Astrocyte of the hippocampus (primary cell): ENCODE measurements at regions not wholly inside any gene's neighbourhood (a gene's known extent, or its start where the extent isn't known, plus 50 kb on each side); places are given as distances from the start of the nearest gene placed in this dataset.
"Not testable (repeated sequence)": the region's sequence is repeated elsewhere in the genome, so short reads cannot be mapped to it uniquely, and the experiment has no call there.

Experiments used
- DNase-seq: peaks from one replicate; pipeline ENCODE4 v3.0.0; 2011; ENCODE audit warnings: low read depth, low spot score

DNA sequence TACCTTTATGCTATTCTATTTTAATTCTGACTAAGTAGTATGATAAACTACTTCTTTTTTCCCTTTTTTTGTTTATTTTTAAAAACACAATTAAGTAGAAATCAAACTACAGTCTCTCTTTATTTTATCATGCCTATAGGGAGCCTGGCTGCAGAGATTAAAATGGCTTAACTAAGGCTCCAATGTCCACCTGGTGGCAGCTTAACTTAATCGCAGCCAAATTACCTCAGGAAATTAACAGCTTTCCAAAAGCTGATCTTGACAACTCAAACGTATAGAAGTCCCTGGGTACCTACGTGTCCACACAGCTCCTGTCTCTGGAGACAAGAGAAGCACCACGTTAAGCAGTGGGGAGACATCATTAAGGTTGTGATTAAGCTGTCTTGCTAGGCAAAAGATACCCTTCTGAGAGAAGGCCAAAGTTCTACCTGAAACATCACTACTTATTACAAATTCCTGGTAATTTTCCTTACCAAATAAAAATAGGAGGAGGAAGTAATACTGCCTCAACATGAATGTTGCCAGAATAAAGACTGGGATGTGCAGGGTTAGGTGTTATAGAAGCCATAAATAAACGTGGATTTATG lies 63.2 kb upstream of the SNX19 start:
- DNase-seq, result peak; percentile 42

DNA sequence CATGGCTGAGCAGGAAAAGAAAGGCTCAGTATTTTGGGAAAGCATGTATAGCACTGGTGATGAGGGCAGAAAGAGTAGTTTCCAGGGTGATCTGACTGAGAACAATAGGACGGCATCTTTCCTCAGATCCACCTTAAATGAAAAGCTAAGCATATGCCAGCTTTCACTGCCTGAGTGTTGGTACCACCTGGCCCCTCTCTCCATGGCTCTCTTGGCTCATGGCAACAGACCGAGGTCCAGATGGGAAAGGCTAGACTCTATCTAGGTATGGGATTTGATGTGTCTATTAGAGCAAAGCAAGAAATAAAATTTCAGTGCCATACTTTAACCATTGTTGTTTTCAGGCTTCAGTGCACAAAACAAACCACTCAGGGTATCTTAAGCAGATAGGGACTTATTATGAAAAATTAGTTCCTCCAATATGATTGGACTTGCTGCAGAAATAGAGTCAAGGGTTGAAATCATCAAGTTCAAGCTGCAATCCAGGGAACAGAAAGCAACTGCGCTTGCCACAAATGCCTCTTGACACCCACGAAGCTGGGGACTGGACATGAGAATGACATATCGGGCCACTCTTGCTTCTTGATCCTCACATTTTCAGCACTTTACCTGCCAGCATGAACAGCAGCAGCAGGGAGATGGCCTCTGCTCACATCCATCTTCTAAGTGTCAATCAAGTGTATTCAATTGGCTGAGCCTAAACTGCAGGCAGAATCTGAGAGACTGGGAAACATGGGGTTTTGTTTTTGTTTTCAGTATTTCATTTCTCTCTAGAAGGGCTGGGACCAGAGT lies 64.0 kb upstream of the SNX19 start:
- no peak for DNase-seq

DNA sequence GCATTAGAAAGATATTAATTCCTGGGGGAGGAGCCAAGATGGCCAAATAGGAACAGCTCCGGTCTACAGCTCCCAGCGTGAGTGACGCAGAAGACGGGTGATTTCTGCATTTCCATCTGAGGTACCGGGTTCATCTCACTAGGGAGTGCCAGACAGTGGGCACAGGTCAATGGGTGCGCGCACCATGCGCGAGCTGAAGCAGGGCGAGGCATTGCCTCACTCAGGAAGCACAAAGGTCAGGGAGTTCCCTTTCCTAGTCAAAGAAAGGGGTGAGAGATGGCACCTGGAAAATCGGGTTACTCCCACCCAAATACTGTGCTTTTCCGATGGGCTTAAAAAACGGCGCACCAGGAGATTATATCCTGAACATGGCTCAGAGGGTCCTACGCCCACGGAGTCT lies 68.0 kb upstream of the SNX19 start:
- DNase-seq, result not testable (repeated sequence)

DNA sequence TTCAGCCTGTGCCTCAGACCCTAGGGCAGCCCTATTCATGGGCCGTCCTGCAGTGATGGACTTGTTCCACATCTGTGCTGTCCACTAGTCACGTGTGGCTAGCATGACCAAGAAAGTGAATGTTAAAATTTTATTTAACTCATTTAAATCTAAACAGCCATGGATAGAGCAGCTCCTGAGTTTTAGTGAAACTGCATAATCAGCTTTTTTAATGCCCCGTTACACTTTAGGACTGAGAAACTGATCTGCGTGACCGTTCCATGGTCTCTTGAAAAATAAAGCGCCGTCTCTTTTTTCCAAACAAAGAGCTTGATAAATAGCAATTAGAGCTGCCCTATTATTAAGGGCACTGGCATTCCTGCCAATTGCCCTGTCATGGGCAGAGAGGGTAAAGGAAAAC lies 76.5 kb upstream of the SNX19 start:
- no peak for DNase-seq

DNA sequence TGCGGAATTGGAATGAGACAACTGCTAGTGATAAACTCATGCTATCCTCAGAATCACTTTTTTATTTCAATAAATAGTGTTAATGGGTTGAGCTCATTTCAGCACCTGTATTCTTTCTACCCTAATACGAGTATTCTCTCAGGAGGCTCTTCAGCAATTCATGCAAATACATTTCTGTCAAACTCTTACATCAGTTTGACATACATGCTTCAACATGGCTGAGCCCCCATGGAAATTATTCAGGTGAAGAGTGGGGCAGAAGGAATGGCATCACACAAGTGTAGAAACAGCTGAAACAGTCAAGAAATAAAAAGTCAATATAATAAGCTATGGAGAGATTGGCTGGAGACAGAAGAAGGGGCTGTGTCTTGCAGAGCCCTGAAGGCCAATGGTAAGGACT lies 77.8 kb upstream of the SNX19 start:
- no peak for DNase-seq

DNA sequence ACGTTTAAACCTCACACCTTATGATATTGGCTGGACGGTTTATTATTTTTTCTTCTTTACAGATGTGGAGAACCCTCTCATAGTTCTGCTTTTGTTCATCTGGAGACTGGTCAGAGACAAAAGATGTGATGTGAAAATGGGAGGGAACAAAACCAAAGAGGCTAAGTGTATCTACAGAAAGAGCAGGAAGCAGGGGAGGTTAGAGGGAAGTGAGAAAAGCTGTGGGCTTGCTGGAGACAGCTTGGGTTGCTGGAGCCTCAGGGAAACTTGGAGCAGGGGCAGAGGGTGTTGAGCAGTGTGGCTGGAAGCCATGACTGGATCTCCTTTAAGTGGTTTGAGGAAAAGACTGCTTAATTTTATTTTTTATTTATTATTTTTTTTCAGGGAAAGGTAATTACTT lies 79.0 kb upstream of the SNX19 start:
- no peak for DNase-seq

DNA sequence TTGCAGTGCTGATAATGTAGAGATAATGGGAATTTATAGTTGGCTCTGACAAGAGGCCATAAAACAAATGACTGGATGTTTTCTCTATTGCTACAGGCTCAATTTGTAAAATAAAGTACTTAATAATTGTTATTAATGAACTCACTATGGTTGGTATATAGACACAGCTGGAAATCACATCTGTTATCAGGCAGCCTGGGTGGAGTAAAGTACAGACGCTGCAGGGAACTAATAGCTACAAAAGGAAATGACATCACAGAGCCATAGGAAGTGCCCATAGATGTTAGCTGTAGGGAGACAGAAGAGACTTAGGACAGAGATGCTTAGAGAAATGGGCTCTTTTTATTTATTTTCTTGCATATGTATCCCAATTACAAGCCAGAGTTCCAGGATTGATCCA lies 81.0 kb upstream of the SNX19 start:
- DNase-seq, result no peak

DNA sequence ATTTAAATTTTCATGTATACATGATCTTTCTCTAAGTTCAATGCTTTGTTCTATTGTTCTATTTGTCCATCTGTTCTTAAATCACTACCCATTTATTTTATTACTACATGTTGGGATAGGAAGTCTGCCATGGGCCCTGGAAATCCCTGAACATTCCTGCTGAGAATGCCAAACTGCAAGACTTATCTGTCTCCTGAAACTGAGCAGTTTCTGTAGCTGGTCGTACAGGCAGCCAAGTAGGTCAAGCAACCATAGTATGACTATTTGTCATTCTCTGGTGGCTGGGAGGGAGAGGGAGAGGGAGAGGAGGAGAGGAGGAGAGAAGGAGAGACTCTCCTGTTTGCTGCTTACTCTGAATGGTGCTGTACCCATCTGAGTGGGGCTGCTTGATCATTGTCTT lies 82.8 kb upstream of the SNX19 start:
- DNase-seq, result peak; percentile 46

DNA sequence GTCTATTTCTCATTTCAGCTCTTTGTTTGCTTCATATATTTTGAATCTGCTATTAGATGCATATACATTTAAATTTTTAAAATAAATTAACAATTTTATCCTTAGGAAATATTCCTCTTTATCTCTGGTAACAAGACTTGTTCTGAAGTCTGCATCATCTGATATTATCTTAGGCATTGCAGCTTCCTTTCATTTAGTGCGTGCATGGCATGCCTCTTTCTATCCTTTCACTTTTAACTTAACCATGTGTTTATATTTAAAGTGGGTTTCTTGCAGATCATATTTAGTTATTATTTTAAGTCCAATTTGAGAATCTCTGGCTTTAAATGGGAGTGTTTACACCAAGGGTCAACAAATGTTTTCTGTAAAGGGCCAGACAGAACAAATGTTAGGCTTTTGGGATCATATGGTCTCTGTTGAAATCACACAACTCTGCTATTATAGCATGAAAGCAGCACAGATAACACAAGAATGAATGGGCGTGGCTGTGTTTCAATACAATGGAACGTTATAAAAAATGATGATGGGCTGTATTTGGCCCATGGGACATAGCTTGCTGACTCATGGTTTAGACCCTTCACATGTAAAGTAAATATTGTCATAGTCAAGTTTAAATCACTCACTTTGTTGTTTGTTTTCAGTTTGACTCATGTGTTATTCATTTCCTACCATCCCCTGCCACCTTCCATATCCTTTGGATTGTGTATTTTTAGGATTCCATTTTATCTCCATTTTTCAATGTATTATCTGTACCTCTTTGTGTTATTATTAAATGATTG lies 83.9 kb upstream of the SNX19 start:
- peak; percentile 60 for DNase-seq

DNA sequence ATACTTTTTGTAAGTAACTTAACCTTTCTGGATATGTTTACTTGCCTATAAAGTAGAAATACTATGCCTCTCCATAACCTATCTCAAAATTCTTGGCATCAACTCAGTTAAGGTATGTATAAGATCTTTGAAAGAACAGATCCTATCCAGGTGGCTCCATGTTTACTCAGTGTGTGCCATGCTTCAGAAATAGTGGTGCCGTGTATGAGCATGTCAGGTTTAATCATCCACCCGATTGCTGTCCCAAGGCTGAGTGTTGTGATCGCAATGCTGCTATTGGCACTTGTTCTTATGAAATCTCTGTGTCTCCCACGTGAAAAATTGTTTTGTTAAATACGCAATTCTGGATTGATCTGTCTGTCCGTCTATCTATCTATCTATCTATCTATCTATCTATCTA lies 85.9 kb upstream of the SNX19 start:
- no peak for DNase-seq

DNA sequence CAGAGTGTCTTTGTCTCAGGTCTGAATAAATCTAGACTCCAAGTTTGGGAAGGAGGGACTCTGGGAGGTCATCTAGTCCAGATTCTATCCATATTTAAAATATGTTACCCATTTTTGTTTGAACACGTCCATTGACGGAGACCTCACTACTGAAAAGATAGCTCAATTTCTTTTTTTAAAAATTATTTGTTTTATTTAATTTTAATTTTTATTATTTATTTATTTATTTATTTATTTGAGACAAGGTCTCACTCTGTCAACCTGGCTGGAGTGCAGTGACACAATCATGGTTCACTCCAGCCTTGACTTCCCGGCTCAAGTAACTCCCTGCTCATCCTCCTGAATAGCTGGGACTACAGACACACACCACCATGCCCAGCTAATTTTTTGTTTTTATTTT lies 89.5 kb upstream of the SNX19 start:
- DNase-seq, result no peak

DNA sequence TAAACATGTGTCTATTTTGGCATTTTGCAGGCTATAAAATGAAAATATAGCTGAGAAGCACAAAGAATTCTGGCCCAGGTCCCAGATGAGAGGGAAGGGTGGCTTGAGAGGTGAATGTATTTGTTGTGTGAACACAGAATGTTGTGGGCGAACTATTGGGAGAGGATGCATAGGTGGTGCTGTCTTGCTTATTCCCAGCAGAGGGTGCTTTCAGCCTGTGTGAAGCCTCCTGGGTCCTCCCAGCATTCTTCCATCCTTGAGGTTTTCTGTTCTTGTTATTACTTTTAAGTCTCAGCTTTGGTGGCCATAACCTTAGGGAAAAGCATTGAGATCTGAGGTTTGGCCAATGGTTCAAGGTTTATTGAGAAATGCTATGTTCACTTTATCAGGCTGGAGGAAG lies 108.7 kb upstream of the SNX19 start:
- DNase-seq, result peak; percentile 51

DNA sequence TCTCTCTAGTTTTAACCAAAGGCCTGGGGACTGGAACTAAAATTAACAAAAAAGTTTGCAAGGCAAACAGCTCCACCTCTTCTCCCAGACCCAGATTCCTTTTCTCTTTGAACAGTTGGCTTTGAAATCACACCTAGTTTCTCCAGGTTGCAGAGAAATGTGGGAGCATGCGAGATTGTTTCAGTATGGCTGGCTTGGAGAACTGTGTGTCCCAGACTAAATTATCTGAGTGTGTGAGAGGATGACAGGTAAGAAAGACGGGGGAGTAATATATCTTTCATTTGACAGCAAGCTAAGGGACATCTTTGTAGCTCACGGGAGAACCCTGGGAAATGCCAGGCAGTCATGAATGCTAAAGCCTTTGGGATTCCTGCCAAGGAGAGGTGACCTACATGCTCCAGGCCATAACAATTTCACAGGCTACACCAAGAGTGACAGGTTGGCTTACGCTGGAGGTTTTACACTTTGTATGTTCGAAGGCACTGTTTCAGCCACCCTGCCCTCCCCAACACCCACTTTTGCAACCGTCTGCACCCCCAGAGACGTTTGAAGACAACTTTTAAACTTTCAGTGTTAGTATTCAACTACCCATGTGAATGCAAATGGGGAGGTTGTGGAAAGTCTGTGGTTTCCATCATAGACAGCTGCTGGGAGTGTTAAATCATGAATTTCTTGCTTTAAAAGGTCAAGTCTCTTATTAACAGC lies 109.3 kb upstream of the SNX19 start:
- DNase-seq, result peak; percentile 19

DNA sequence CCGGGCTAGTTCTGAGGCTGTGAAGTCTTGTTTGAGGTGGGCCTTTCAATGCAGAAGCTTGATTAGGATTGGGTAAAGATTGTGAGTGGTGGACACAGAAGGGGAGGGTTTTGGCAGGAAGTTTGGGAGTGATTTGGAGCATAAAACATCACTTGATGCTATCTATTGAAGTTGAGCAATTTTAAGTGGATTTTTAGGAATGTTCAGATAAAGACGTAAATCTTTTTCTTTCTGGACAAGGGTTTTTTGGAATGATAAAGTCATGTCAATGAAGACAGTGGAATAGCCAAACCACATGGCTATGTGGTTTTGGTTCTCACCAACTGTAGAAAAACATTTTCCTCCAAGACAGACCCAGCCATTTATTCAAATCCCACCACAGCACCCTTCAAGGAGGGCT lies 111.2 kb upstream of the SNX19 start:
- no peak for DNase-seq

DNA sequence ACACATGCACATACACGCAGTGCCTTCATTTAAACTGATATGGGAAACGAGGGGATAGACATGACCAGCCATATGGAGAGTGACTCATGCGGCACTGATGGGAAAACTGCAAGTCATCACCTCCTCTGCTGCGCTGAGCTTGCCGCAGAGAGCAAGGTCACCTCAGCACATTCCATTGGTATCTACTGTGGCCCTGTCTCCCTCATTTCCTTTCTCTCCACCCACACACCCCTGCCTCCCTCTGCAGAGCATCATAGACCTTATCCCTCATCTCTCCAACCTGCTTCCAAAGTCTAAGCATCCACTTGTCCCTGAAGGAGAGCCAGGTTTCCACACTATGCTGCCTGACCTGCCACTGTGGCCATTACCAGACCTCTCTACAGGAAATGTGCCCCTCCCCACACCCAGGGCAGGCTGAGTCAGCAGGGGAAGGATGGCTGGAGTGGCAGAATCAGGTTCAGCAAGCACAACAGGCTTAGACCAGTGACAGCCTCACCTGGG lies 116.9 kb upstream of the SNX19 start:
- DNase-seq, result peak; percentile 38

DNA sequence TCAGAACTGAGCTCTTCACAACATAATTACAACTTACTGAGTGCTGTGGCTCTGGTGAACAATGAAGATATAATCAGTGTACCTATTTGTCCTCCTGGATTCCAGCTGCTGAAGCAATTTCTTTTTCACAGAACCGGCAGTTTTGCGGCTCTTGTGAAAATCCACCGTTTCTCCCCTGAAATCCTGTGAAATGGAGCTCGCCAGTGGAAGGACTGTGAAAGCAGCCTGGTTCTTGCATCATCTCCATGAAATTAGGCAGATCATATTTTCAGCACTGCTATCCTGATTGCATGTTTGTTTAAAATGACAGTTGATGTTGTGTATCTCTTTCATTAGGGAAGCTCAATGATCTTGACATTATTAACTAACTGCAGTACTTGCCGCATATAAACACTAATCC lies 120.2 kb upstream of the SNX19 start:
- DNase-seq, result no peak

DNA sequence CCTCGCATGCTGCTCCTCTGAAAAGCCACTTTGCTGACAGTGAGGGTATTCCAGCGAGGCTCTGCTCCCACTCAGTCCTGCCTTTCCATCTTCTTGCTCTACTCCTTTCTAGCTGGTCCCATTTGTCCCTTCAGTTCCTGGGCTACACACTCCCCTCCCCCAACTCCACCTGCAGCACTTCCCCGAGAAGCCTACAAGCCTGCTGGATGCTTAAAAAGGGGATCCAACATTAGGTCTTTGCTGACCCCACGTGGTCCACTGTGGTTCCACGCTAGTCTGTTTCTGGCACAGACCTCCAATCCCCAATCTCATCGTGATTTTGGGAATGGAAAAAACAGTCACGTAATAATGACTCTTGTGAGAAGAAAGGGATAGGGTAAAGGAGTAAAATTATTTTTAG lies 121.6 kb upstream of the SNX19 start:
- DNase-seq, result no peak

DNA sequence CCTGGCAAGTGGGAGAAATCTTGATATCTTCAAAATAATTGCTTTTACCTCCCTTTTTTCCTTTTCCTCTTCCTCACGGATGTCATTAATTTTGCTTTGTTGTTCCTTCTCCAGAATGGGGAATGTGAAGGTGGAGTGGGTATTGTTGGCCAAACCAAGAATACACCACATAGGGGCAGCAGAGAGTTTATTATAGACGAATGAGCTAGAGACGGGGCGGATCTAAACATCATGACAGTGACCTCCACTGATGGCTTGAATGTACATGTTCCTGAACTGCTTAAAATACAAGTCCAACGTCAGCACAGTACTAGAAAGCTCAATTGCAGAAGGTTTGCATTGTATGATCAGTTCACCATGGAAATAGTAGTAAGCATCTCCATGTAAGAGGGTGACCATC lies 122.3 kb upstream of the SNX19 start:
- peak; percentile 4 for DNase-seq

DNA sequence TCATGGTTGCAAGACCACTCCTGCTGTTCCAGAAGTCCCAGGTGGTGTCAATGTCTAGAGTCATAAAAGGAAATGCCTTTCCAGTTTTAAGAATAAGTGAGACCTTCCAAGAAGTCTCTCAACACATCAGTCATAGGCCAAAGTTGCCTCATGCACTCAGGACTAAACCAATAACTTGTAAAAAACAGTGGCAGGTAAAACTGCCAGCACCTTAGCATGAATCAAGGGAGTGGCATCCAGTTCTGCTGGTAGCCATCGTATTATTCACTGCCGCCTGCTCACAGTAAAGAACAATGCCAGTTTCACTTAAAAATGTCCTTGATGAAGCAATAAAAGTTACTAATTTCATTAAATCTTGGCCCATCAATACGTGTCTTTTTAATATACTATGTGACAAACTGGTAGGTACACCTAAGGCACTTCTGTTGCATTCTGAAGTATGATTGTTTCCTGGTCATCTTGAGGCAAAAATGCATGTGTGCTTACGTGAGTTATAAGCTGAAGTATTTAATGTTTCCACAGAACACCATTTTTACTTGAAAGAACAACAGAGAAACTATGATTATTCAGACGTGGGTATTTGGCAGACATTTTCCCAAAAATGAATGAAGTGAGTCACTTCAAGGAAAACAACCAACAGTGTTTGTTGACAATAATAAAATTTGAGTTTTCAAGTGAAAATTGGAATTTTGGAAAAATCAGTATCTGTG lies 125.2 kb upstream of the SNX19 start:
- no peak for DNase-seq

DNA sequence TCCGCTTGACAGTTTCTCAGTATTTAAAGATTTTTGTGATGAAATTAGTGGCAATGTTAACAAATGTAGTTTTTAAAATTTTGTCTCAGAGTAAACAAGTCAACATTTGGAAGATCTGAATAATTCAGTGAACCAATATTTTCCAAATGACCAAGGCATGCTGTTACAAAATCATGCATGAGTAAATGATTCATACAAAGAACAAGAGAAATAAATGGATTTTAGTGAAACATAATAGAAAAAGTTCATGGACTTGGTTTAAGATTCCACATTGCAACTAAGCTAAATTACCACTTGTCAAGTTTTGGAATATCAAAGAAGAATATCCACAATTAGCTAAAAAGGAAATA lies 125.7 kb upstream of the SNX19 start:
- no peak for DNase-seq

DNA sequence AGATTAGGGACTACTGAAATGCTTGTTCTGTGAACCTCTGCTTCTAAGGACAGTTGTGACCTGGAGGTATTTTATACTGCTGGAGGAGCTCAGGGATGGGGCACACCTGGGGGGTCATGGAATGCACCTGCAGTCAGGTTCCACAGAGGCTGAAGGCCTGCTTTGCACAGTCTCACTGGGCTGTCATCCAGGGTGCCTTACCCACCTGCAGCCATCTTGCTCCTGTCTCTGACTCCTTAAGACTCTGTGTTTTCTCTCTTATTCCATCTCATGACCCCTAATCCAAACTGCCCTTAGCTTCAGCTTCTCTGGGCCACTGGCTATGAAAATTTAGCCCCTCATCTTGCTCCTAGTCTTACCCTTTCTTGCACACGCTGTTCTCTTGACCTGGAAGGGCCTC lies 127.0 kb upstream of the SNX19 start:
- no peak for DNase-seq

DNA sequence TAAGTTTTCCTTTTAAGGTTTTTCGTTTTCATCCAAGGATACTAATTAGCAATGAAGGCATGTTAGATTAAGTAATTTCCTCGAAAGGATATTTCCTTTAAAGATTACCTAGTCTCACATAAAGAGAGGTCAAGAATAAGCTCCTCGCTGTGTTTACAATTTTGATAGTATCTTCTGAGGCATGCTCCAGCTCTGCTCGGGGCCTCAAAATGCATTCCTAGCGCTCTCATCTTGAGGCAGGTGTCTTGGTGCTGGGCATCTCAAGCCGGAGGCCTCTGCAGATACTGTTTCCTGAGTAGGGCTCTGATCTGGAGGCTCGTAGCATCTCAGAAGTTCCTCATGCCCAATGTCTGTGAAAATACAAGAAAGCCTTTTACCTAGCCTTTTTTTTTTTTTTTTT lies 128.6 kb upstream of the SNX19 start:
- DNase-seq, result no peak
